Astrocyte (in vitro differentiated cells and primary cell): ENCODE measurements at regions not wholly inside any gene's neighbourhood (a gene's known extent, or its start where the extent isn't known, plus 50 kb on each side); places are given as distances from the start of the nearest gene placed in this dataset.
A peak's percentile ranks its signal among the peaks of the same experiment; 100 is the strongest.

ENCODE experiments used
- DNase-seq: peaks from one replicate; pipeline ENCODE4 v3.0.0-alpha.2; 2010; ENCODE audit warnings: low read depth
- FAIRE-seq: peaks from 2 replicates; lab custom pipeline; 2011; peaks lifted over from hg19 to GRCh38; lab: Jason Lieb, UNC
- H2AFZ ChIP-seq: 2 replicates; pipeline ENCODE4 v1.6.0; 2012; ENCODE audit warnings: low read depth, low read length, inconsistent platforms
- H3K27ac ChIP-seq: 2 replicates; pipeline ENCODE4 v1.5.1; 2011; ENCODE audit warnings: low read depth, low read length, inconsistent platforms
- H3K27me3 ChIP-seq: 2 replicates; pipeline ENCODE4 v1.6.0; 2011; ENCODE audit warnings: low read length, inconsistent platforms; ENCODE audit not compliant: insufficient read depth
- H3K36me3 ChIP-seq: 2 replicates; pipeline ENCODE4 v1.5.1; 2011; ENCODE audit warnings: low read length, inconsistent platforms; ENCODE audit not compliant: insufficient read depth
- H3K4me1 ChIP-seq: 2 replicates; pipeline ENCODE4 v1.5.1; 2011; ENCODE audit warnings: low read length, inconsistent platforms; ENCODE audit not compliant: insufficient read depth
- H3K4me2 ChIP-seq: 2 replicates; pipeline ENCODE4 v1.6.0; 2012; ENCODE audit warnings: low read length, inconsistent platforms
- H3K4me3 ChIP-seq: 2 replicates; pipeline ENCODE4 v1.5.1; 2011; ENCODE audit warnings: low read depth, mild to moderate bottlenecking, low read length, inconsistent platforms; ENCODE audit not compliant: insufficient read depth
- H3K79me2 ChIP-seq: 2 replicates; pipeline ENCODE4 v1.6.0; 2012; ENCODE audit warnings: mild to moderate bottlenecking, low read length, inconsistent platforms; ENCODE audit not compliant: insufficient read depth
- H3K9ac ChIP-seq: 2 replicates; pipeline ENCODE4 v1.6.0; 2012; ENCODE audit warnings: mild to moderate bottlenecking, low read length, inconsistent platforms
- H3K9me3 ChIP-seq: 2 replicates; pipeline ENCODE4 v1.5.1; 2012; ENCODE audit warnings: low read depth, mild to moderate bottlenecking, low read length, inconsistent platforms; ENCODE audit not compliant: insufficient read depth
- H4K20me1 ChIP-seq: 2 replicates; pipeline ENCODE4 v1.6.0; 2012; ENCODE audit warnings: low read length, inconsistent platforms; ENCODE audit not compliant: insufficient read depth
- H3K27ac Mint-ChIP-seq: one replicate; pipeline ENCODE4 v1.8.0; 2021; ENCODE audit warnings: mild to moderate bottlenecking, mixed read lengths; ENCODE audit not compliant: unreplicated experiment
- H3K27me3 Mint-ChIP-seq: one replicate; pipeline ENCODE4 v1.8.0; 2021; ENCODE audit warnings: low read depth, mixed read lengths; ENCODE audit not compliant: unreplicated experiment
- H3K36me3 Mint-ChIP-seq: one replicate; pipeline ENCODE4 v1.8.0; 2021; ENCODE audit warnings: low read depth, mixed read lengths; ENCODE audit not compliant: unreplicated experiment
- H3K4me1 Mint-ChIP-seq: one replicate; pipeline ENCODE4 v1.8.0; 2021; ENCODE audit warnings: low read depth, mixed read lengths; ENCODE audit not compliant: unreplicated experiment
- H3K4me3 Mint-ChIP-seq: one replicate; pipeline ENCODE4 v1.8.0; 2021; ENCODE audit warnings: mild to moderate bottlenecking, moderate library complexity, mixed read lengths; ENCODE audit not compliant: unreplicated experiment
- H3K9me3 Mint-ChIP-seq: one replicate; pipeline ENCODE4 v1.8.0; 2021; ENCODE audit warnings: mild to moderate bottlenecking, mixed read lengths; ENCODE audit not compliant: unreplicated experiment
- CTCF ChIP-seq: IDR thresholded peaks from 2 replicates; pipeline ENCODE4 v1.5.1; 2011; ENCODE audit warnings: low read depth, mild to moderate bottlenecking, inconsistent platforms, low read length, moderate library complexity; ENCODE audit not compliant: insufficient read depth
- EZH2 ChIP-seq: IDR thresholded peaks from 2 replicates; pipeline ENCODE4 v1.6.1; 2012; ENCODE audit warnings: mild to moderate bottlenecking, low read length, inconsistent platforms; ENCODE audit not compliant: insufficient read depth

GRCh38 chr6:111990214-111990613, 63.7 kb upstream of the CCN6 start:
- H3K9ac ChIP-seq = no peak overlapping the region
- H3K4me1 Mint-ChIP-seq = peaks cover 24% of the 10 kb centered on the region
- H3K36me3 Mint-ChIP-seq = peaks cover 2% of the 10 kb centered on the region
- no peaks in the 10 kb centered on the region for H3K27me3 Mint-ChIP-seq
- peaks cover 12% of the 10 kb centered on the region for H3K4me1 ChIP-seq
- no peaks in the 10 kb centered on the region for H4K20me1 ChIP-seq
- no peaks in the 10 kb centered on the region for H3K9me3 ChIP-seq
- H3K36me3 ChIP-seq = no peaks in the 10 kb centered on the region
- no peak overlapping the region for H3K4me3 ChIP-seq
- no peaks in the 10 kb centered on the region for H3K9me3 Mint-ChIP-seq
- FAIRE-seq = no peak
- no peak for DNase-seq
- no peak overlapping the region for H2AFZ ChIP-seq
- no peak overlapping the region for H3K4me3 Mint-ChIP-seq
- H3K4me2 ChIP-seq = no peak overlapping the region
- no peak overlapping the region for H3K27ac Mint-ChIP-seq
- no peak overlapping the region for H3K27ac ChIP-seq
- no peak for TF ChIP-seq CTCF
- no peak for TF ChIP-seq EZH2
- no peaks in the 10 kb centered on the region for H3K79me2 ChIP-seq
- no peaks in the 10 kb centered on the region for H3K27me3 ChIP-seq

DNA sequence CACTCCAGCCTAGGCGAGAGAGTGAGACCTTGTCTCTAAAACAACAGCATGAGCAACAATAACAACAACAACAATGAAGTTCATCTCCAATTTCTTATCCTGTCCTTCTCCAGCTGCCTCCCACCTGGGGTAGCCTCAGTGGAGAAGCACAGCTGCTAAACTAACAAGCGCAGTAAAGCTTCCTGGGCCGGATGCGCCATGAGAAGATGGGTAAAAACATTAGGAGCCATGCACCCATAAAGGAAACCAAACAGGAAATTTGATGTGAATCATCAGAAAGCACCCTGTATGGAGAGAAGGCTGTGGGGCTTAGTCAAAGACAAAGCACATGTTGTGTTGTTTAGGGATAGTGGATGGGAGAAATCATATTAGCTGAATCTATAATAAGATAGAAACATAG, 61.1 kb upstream of the CCN6 start:
- Histone ChIP-seq H4K20me1 (no peaks in the 10 kb centered on the region), H3K9me3 (no peaks in the 10 kb centered on the region), H2AFZ (no peak overlapping the region), H3K4me1 (peaks cover 5% of the 10 kb centered on the region), H3K36me3 (no peaks in the 10 kb centered on the region), H3K4me2 (peak overlapping the region; percentile 11), H3K27ac (no peak overlapping the region), H3K27me3 (no peaks in the 10 kb centered on the region), H3K4me3 (no peak overlapping the region), H3K79me2 (no peaks in the 10 kb centered on the region), H3K9ac (no peak overlapping the region)
- Mint-ChIP-seq H3K9me3 (no peaks in the 10 kb centered on the region), H3K4me1 (peaks cover 13% of the 10 kb centered on the region), H3K4me3 (no peak overlapping the region), H3K27me3 (no peaks in the 10 kb centered on the region), H3K27ac (no peak overlapping the region), H3K36me3 (peaks cover 2% of the 10 kb centered on the region)
- FAIRE-seq (no peak), DNase-seq (no peak)
- no peak for TF ChIP-seq CTCF

DNA sequence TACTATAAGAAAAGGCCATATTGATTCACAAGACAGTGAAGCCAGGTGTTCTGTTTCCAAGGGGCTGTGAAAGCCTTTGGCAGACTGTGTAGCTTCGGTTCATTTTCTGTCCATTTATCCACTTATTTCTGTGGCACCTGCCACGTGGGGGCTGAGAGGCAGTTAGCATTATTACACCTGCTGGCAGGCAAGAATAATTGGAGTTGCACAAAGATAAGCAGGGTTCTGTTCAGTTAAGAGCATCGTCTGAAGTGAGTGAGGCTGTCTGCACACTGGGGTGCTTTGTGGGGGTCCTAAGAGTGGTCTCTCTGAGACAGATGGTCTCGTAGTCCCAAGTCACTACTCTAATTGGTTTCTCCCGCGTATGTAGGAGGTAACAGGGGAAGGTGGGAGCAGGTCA, 60.6 kb upstream of the CCN6 start:
- Mint-ChIP-seq H3K27ac (no peak overlapping the region), H3K4me1 (peaks cover 13% of the 10 kb centered on the region)
- H3K27me3 ChIP-seq = no peaks in the 10 kb centered on the region

More for the DNA sequence above, 60.6 kb upstream of the CCN6 start:
- TF ChIP-seq CTCF (no peak), EZH2 (no peak)
- Histone ChIP-seq H3K27ac (no peak overlapping the region), H3K4me1 (peaks cover 5% of the 10 kb centered on the region), H3K4me3 (no peak overlapping the region), H3K9ac (no peak overlapping the region), H4K20me1 (no peaks in the 10 kb centered on the region), H3K36me3 (no peaks in the 10 kb centered on the region), H3K4me2 (no peak overlapping the region), H3K79me2 (no peaks in the 10 kb centered on the region), H3K9me3 (no peaks in the 10 kb centered on the region), H2AFZ (no peak overlapping the region)
- no peaks in the 10 kb centered on the region for H3K9me3 Mint-ChIP-seq
- no peak for FAIRE-seq
- no peak for DNase-seq
- peaks cover 2% of the 10 kb centered on the region for H3K36me3 Mint-ChIP-seq
- no peak overlapping the region for H3K4me3 Mint-ChIP-seq
- H3K27me3 Mint-ChIP-seq = peaks cover under 1% of the 10 kb centered on the region
